Endodermal cell (in vitro differentiated cells): ENCODE measurements at regions not wholly inside any gene's neighbourhood (a gene's known extent, or its start where the extent isn't known, plus 50 kb on each side); places are given as distances from the start of the nearest gene placed in this dataset.

Experiments
- DNase-seq: peaks from one replicate; pipeline ENCODE4 v3.0.0-alpha.2; 2017
- H3K27ac ChIP-seq: 2 replicates; pipeline ENCODE4 v1.5.1; 2013; ENCODE audit warnings: mild to moderate bottlenecking, low read depth, low read length, moderate library complexity
- H3K27me3 ChIP-seq: 2 replicates; pipeline ENCODE4 v1.6.1; 2013; ENCODE audit warnings: mild to moderate bottlenecking, low read length, moderate library complexity; ENCODE audit not compliant: insufficient read depth, control insufficient read depth, poor library complexity, severe bottlenecking
- H3K36me3 ChIP-seq: 2 replicates; pipeline ENCODE4 v1.7.0; 2013; ENCODE audit warnings: mild to moderate bottlenecking, low read length, moderate library complexity; ENCODE audit not compliant: control insufficient read depth, insufficient read depth
- H3K4me1 ChIP-seq: one replicate; pipeline ENCODE4 v1.7.0; 2013; ENCODE audit warnings: low read length; ENCODE audit not compliant: control insufficient read depth, insufficient read depth
- H3K4me3 ChIP-seq: 2 replicates; pipeline ENCODE4 v1.5.1; 2013; ENCODE audit warnings: mild to moderate bottlenecking, low read length, moderate library complexity
- H3K9ac ChIP-seq: 2 replicates; pipeline ENCODE4 v1.6.1; 2013; ENCODE audit warnings: mild to moderate bottlenecking, low read length, moderate library complexity; ENCODE audit not compliant: poor library complexity, severe bottlenecking; ENCODE audit errors: extremely low read depth
- H3K9me3 ChIP-seq: 2 replicates; pipeline ENCODE4 v1.6.1; 2013; ENCODE audit warnings: mild to moderate bottlenecking, low read length, moderate library complexity; ENCODE audit not compliant: control insufficient read depth
- H3K27ac Mint-ChIP-seq: 2 replicates; pipeline ENCODE4 v1.8.0; 2020; ENCODE audit warnings: mixed read lengths
- H3K27me3 Mint-ChIP-seq: 2 replicates; pipeline ENCODE4 v1.8.0; 2021; ENCODE audit warnings: mild to moderate bottlenecking, mixed read lengths; ENCODE audit not compliant: insufficient read depth
- H3K36me3 Mint-ChIP-seq: 2 replicates; pipeline ENCODE4 v1.8.0; 2020; ENCODE audit warnings: low read depth, mixed read lengths
- H3K4me1 Mint-ChIP-seq: 2 replicates; pipeline ENCODE4 v1.8.0; 2020; ENCODE audit warnings: mixed read lengths
- H3K4me3 Mint-ChIP-seq: 2 replicates; pipeline ENCODE4 v1.8.0; 2020; ENCODE audit warnings: mild to moderate bottlenecking, moderate library complexity, mixed read lengths
- H3K9me3 Mint-ChIP-seq: 2 replicates; pipeline ENCODE4 v1.8.0; 2020; ENCODE audit warnings: mild to moderate bottlenecking, mixed read lengths
- WGBS, 2 experiments: methylation state at CpG; one replicate each; pipeline versions ENCODE4 v1.1.5 to v1.1.7; 2013; ENCODE audit warnings: missing lambda C conversion rate in 2 of 2, mixed read lengths in 1 of 2; ENCODE audit not compliant: insufficient coverage in 1 of 2, insufficient read length in 1 of 2; 5-methylcytosine and 5-hydroxymethylcytosine counted together
- TF ChIP-seq, protein P1 (sequence below): fragments of 200-600 bp; sonication (generic); conservative IDR thresholded peaks from 2 replicates; pipeline ENCODE4 v1.5.0; 2021; ENCODE audit warnings: antibody characterized with exemption, mild to moderate bottlenecking

DNA sequence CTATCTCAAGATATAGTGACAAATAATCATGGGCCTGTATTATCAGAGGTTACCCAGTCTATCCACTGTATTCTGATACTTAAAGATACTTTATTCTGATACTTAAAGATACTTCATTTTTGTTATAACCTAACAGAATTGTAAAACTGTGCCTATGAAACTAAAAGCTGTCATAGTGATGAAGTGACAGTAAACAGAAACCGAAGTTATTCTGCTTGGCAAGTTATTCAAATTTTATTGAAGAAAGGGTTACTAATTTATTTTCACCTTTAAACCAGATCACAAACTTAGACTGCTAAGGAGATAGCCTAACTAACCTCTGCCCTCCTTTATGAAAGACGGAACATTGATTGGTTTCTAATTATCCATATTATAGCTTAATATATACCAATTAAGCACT is 604.6 kb upstream of the IMPG1 start:
- H3K9ac ChIP-seq, result no peak overlapping the region
- DNase-seq, result no peak
- no peaks in the 10 kb centered on the region for H3K4me1 ChIP-seq
- TF ChIP-seq, protein P1, sequence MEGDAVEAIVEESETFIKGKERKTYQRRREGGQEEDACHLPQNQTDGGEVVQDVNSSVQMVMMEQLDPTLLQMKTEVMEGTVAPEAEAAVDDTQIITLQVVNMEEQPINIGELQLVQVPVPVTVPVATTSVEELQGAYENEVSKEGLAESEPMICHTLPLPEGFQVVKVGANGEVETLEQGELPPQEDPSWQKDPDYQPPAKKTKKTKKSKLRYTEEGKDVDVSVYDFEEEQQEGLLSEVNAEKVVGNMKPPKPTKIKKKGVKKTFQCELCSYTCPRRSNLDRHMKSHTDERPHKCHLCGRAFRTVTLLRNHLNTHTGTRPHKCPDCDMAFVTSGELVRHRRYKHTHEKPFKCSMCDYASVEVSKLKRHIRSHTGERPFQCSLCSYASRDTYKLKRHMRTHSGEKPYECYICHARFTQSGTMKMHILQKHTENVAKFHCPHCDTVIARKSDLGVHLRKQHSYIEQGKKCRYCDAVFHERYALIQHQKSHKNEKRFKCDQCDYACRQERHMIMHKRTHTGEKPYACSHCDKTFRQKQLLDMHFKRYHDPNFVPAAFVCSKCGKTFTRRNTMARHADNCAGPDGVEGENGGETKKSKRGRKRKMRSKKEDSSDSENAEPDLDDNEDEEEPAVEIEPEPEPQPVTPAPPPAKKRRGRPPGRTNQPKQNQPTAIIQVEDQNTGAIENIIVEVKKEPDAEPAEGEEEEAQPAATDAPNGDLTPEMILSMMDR, result no peak
- H3K27ac ChIP-seq, result no peak overlapping the region
- H3K4me3 Mint-ChIP-seq, result no peak overlapping the region
- no peaks in the 10 kb centered on the region for H3K27me3 ChIP-seq
- no peak overlapping the region for H3K27ac Mint-ChIP-seq
- H3K36me3 ChIP-seq, result no peaks in the 10 kb centered on the region
- no peaks in the 10 kb centered on the region for H3K9me3 Mint-ChIP-seq
- H3K9me3 ChIP-seq, result peaks cover 5% of the 10 kb centered on the region
- 84% methylated on average over 2 of the region's 2 CpGs; no CpG with 5 or more reads in 1 of the 2 experiments for WGBS, 2 experiments
- H3K27me3 Mint-ChIP-seq, result no peaks in the 10 kb centered on the region
- H3K4me3 ChIP-seq, result no peak overlapping the region
- H3K4me1 Mint-ChIP-seq, result peaks cover 3% of the 10 kb centered on the region
- no peaks in the 10 kb centered on the region for H3K36me3 Mint-ChIP-seq

DNA sequence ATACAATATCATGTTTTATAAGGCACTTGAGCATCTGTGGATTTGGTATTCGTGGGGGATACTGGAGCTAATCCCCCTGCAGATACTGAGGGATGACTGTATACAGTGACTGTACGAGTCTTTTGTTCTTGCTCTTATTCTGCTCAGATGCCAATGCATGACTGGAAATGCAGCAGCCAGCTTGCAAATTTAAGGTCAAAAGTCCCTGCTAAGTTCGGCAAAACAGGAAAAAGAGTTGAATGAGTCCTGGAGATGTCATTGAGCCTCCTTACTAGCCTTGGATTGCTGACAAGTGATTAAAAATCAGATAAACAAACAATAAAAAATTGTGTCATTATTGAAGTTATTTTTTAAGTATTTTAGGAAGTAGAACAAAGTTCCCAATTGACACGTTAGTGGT is 599.3 kb upstream of the IMPG1 start:
- no peaks in the 10 kb centered on the region for H3K36me3 Mint-ChIP-seq
- no peak overlapping the region for H3K4me3 Mint-ChIP-seq
- Histone ChIP-seq H3K27ac (no peak overlapping the region), H3K9me3 (no peaks in the 10 kb centered on the region), H3K4me1 (no peaks in the 10 kb centered on the region), H3K27me3 (no peaks in the 10 kb centered on the region), H3K4me3 (no peak overlapping the region), H3K36me3 (no peaks in the 10 kb centered on the region), H3K9ac (no peak overlapping the region)
- TF ChIP-seq, protein P1, result no peak
- no peaks in the 10 kb centered on the region for H3K4me1 Mint-ChIP-seq
- no peak overlapping the region for H3K27ac Mint-ChIP-seq
- H3K9me3 Mint-ChIP-seq, result no peaks in the 10 kb centered on the region
- 81 to 91% methylated on average over 3 to 4 of the region's 4 CpGs for WGBS, 2 experiments
- no peaks in the 10 kb centered on the region for H3K27me3 Mint-ChIP-seq
- DNase-seq, result no peak

DNA sequence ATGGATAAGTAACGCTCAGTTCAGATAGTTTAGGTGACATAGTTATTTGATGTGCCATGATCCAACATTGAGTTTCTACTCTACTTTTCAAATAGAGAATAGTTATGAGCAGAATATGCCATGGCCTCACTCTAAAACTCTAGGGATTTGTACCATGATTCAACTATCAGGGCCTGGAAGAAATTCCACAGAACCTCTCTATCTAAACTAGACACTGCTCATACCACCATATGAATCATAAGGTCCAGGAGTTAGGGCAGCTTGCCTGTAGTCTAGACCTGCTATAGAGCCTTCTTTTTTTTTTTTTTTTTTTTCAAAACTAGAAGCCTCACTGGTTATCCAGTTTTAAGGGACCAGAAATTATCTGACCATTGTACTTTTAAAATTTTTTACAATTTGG is 571.8 kb upstream of the IMPG1 start:
- Histone ChIP-seq H3K36me3 (no peaks in the 10 kb centered on the region), H3K27ac (no peak overlapping the region), H3K4me3 (no peak overlapping the region), H3K27me3 (no peaks in the 10 kb centered on the region), H3K9me3 (no peaks in the 10 kb centered on the region), H3K4me1 (no peaks in the 10 kb centered on the region), H3K9ac (no peak overlapping the region)
- H3K9me3 Mint-ChIP-seq, result no peaks in the 10 kb centered on the region
- no peak for DNase-seq
- H3K27ac Mint-ChIP-seq, result no peak overlapping the region
- H3K36me3 Mint-ChIP-seq, result peaks cover 3% of the 10 kb centered on the region
- H3K27me3 Mint-ChIP-seq, result no peaks in the 10 kb centered on the region
- WGBS, 2 experiments, result 100% methylated on average over 1 of the region's 1 CpG; no CpG with 5 or more reads in 1 of the 2 experiments
- H3K4me1 Mint-ChIP-seq, result peaks cover 24% of the 10 kb centered on the region
- no peak overlapping the region for H3K4me3 Mint-ChIP-seq
- TF ChIP-seq, protein P1, result no peak
